Panc1 (cell line): ENCODE measurements at regions not wholly inside any gene's neighbourhood (a gene's known extent, or its start where the extent isn't known, plus 50 kb on each side); places are given as distances from the start of the nearest gene placed in this dataset.

Experiments used
- ATAC-seq: fragments of 200-7000 bp; cut with Tn5 transposase; 2 replicates; pipeline ENCODE4 v1.9.1; 2020; ENCODE audit warnings: mild to moderate bottlenecking, moderate library complexity
- BruUV-seq: library from RNA; stranded (reverse); fragments of 400-500 nt; replicated peaks from 2 replicates; lab custom pipeline; 2021; lab: Mats Ljungman, UMichigan
- CTCF ChIA-PET: fragments of 300-600 bp; sonication (Branson Sonifier 250); formaldehyde crosslinking; loops from one replicate; lab custom pipeline; 2022; ENCODE audit warnings: antibody characterized with exemption; lab: Charles Lee
- POLR2A ChIA-PET: fragments of 300-600 bp; sonication (Branson Sonifier 250); formaldehyde crosslinking; loops from one replicate; lab custom pipeline; 2022; ENCODE audit warnings: antibody characterized with exemption; lab: Charles Lee
- DNase-seq: peaks from one replicate; pipeline ENCODE4 v3.0.0-alpha.2; 2010; ENCODE audit warnings: low read depth, low spot score
- H3K27ac ChIP-seq: 2 replicates; pipeline ENCODE4 v1.5.1; 2011; ENCODE audit warnings: mild to moderate bottlenecking, low read length, inconsistent platforms
- H3K27me3 ChIP-seq: fragments of 200-500 bp; sonication (Bioruptor generic); 2 replicates; pipeline ENCODE4 v1.6.0; 2014; ENCODE audit warnings: low read length, inconsistent platforms; ENCODE audit not compliant: control insufficient read depth, insufficient read depth
- H3K36me3 ChIP-seq: fragments of 200-500 bp; sonication (Bioruptor generic); 2 replicates; pipeline ENCODE4 v1.5.1; 2014; ENCODE audit warnings: inconsistent platforms, mild to moderate bottlenecking, low read length, moderate library complexity; ENCODE audit not compliant: control insufficient read depth, insufficient read depth
- H3K4me1 ChIP-seq: 2 replicates; pipeline ENCODE4 v1.5.1; 2011; ENCODE audit warnings: inconsistent platforms, mild to moderate bottlenecking, low read length, moderate library complexity; ENCODE audit not compliant: control insufficient read depth, insufficient read depth
- H3K4me3 ChIP-seq, 2 experiments: 2 replicates each; pipeline ENCODE4 v1.5.1; 2011 to 2012; ENCODE audit warnings: low read depth in 2 of 2, low read length in 2 of 2, mild to moderate bottlenecking in 2 of 2, inconsistent platforms in 1 of 2, moderate library complexity in 1 of 2
- H3K9me3 ChIP-seq: fragments of 200-500 bp; sonication (Bioruptor generic); 2 replicates; pipeline ENCODE4 v1.5.1; 2014; ENCODE audit warnings: low read depth, mild to moderate bottlenecking, inconsistent platforms, low read length, moderate library complexity; ENCODE audit not compliant: control insufficient read depth, insufficient read depth
- POLR2AphosphoS5 ChIP-seq: IDR thresholded peaks from 2 replicates; pipeline ENCODE4 v1.6.1; 2012; ENCODE audit warnings: mild to moderate bottlenecking, low read depth, low read length, moderate library complexity
- SIN3A ChIP-seq: IDR thresholded peaks from 2 replicates; pipeline ENCODE4 v1.6.1; 2012; ENCODE audit warnings: low read depth, mild to moderate bottlenecking, low read length, moderate library complexity, borderline replicate concordance; ENCODE audit not compliant: insufficient read depth
- TCF7L2 ChIP-seq: IDR thresholded peaks from 2 replicates; pipeline ENCODE4 v1.6.1; 2011; ENCODE audit warnings: mild to moderate bottlenecking, low read depth, low read length, inconsistent platforms
- in situ Hi-C: cut with HindIII; loops from 2 replicates; pipeline ENCODE4 v1.10.0; 2016; ENCODE audit warnings: low sequenced_read_pairs, low pct_unique_long_range_greater_than_20kb
- intact Hi-C: fragments of 100-400 bp; cut with micrococcal nuclease; formaldehyde crosslinking; loops from one replicate; pipeline ENCODE4 v1.10.0; 2022; ENCODE audit not compliant: unreplicated experiment
- TF ChIP-seq, protein P1 (sequence below), 2 experiments: IDR thresholded peaks; 2 replicates each; pipeline ENCODE4 v1.6.1; 2011 to 2012; ENCODE audit warnings: low read depth in 2 of 2, control low read depth in 1 of 2, low read length in 1 of 2, mild to moderate bottlenecking in 1 of 2, moderate library complexity in 1 of 2; ENCODE audit not compliant: insufficient read depth in 1 of 2
- TF ChIP-seq, protein P2 (sequence below): fragments of 450-650 bp; IDR thresholded peaks from 2 replicates; pipeline ENCODE4 v1.5.1; 2017; ENCODE audit warnings: mild to moderate bottlenecking

DNA sequence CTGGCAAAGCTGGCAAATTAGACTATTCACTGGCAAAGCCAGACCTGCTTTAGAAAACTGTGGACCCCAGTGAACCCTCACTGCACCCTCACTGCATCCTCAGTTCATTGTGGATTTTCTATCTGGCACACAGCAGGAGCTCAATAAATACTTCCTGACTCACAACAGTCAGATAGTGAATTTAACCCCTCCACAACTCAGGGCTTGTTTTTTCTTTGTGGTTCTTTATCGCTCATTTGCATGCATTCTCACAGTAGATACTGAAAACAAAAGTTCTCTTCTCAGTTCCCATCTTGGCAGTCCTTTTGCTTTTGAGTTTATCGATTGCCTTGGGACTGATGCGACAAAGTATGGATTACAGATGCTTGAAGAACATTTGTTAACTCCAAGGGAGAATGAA, 99.8 kb downstream of the ACTL7B start:
- Histone ChIP-seq H3K36me3 (no peaks in the 10 kb centered on the region), H3K4me3 (no peak overlapping the region), H3K4me1 (no peaks in the 10 kb centered on the region), H3K27ac (no peak overlapping the region), H3K9me3 (no peaks in the 10 kb centered on the region), H3K27me3 (no peaks in the 10 kb centered on the region)
- no peak for DNase-seq
- TF ChIP-seq POLR2AphosphoS5 (no peak), TCF7L2 (no peak), SIN3A (no peak)
- TF ChIP-seq, protein P1, sequence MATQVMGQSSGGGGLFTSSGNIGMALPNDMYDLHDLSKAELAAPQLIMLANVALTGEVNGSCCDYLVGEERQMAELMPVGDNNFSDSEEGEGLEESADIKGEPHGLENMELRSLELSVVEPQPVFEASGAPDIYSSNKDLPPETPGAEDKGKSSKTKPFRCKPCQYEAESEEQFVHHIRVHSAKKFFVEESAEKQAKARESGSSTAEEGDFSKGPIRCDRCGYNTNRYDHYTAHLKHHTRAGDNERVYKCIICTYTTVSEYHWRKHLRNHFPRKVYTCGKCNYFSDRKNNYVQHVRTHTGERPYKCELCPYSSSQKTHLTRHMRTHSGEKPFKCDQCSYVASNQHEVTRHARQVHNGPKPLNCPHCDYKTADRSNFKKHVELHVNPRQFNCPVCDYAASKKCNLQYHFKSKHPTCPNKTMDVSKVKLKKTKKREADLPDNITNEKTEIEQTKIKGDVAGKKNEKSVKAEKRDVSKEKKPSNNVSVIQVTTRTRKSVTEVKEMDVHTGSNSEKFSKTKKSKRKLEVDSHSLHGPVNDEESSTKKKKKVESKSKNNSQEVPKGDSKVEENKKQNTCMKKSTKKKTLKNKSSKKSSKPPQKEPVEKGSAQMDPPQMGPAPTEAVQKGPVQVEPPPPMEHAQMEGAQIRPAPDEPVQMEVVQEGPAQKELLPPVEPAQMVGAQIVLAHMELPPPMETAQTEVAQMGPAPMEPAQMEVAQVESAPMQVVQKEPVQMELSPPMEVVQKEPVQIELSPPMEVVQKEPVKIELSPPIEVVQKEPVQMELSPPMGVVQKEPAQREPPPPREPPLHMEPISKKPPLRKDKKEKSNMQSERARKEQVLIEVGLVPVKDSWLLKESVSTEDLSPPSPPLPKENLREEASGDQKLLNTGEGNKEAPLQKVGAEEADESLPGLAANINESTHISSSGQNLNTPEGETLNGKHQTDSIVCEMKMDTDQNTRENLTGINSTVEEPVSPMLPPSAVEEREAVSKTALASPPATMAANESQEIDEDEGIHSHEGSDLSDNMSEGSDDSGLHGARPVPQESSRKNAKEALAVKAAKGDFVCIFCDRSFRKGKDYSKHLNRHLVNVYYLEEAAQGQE (IDR thresholded peaks at IDR 0.05; ENCODE audit: insufficient read depth in 1 of 2, low read depth in 2 of 2, low read length in 1 of 2), result no peak
- TF ChIP-seq, protein P2, sequence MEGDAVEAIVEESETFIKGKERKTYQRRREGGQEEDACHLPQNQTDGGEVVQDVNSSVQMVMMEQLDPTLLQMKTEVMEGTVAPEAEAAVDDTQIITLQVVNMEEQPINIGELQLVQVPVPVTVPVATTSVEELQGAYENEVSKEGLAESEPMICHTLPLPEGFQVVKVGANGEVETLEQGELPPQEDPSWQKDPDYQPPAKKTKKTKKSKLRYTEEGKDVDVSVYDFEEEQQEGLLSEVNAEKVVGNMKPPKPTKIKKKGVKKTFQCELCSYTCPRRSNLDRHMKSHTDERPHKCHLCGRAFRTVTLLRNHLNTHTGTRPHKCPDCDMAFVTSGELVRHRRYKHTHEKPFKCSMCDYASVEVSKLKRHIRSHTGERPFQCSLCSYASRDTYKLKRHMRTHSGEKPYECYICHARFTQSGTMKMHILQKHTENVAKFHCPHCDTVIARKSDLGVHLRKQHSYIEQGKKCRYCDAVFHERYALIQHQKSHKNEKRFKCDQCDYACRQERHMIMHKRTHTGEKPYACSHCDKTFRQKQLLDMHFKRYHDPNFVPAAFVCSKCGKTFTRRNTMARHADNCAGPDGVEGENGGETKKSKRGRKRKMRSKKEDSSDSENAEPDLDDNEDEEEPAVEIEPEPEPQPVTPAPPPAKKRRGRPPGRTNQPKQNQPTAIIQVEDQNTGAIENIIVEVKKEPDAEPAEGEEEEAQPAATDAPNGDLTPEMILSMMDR, result no peak
- BruUV-seq, result no TSS peak
- in situ Hi-C loops, result no loop called here
- intact Hi-C loops, result no loop called here
- POLR2A ChIA-PET, result no interaction called here
- no peak for ATAC-seq
- CTCF ChIA-PET, result no interaction called here

DNA sequence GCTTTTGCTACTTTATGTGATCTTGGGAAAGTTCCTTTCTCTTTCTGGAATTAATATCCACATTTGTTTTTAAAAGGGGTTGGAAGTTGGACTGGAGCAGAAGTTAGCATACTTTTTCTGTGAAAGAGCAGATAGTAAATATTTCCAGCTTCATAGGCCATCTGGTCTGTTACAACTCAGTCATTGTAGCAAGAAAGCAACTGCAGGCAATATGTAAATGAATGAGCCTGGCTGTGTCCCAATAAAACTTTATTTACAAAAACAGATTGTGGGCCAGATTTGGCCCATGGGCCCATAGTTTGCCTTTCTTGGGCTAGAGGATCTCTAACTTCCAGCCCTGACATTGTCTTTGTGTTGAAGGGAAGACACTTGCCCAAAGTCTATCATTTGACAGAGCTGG, 104.4 kb downstream of the ACTL7B start:
- BruUV-seq, result no TSS peak

More for the DNA sequence above, 104.4 kb downstream of the ACTL7B start:
- ATAC-seq (no peak), DNase-seq (no peak)
- H3K9me3 ChIP-seq, result no peaks in the 10 kb centered on the region
- POLR2A ChIA-PET, result no interaction called here
- no peak overlapping the region for H3K4me3 ChIP-seq
- no peak overlapping the region for H3K27ac ChIP-seq
- no peaks in the 10 kb centered on the region for H3K4me1 ChIP-seq
- H3K36me3 ChIP-seq, result no peaks in the 10 kb centered on the region
- in situ Hi-C loops, result no loop called here
- TF ChIP-seq POLR2AphosphoS5, result no peak
- no peak for TF ChIP-seq SIN3A
- TF ChIP-seq, protein P1 (IDR thresholded peaks at IDR 0.05; ENCODE audit: insufficient read depth in 1 of 2, low read depth in 2 of 2, low read length in 1 of 2), result no peak
- CTCF ChIA-PET, result no interaction called here
- H3K27me3 ChIP-seq, result no peaks in the 10 kb centered on the region
- intact Hi-C loops, result no loop called here
